ENCODE measurements at regions not wholly inside any gene's neighbourhood (a gene's known extent, or its start where the extent isn't known, plus 50 kb on each side); places are given as distances from the start of the nearest gene placed in this dataset.

DNA sequence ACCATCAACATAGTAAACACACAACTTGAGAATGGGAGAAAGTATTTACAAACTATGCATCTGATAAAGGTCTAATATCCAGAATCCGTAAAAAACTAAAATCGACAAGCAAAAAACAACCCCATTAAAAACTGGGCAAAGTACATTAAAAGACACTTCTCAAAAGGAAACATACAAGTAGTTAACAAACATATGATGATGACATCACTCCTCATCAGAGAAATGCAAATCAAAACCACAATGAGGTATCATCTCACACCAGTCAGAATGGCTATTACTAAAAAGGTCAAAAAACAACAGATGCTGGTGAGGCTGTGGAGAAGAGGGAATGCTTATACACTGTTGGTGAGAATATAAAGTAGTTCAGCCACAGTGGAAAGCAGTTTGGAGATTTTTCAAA, 125.1 kb downstream of the TFPI2 start:
- Histone ChIP-seq H3K4me3 (ENCODE audit: low read depth in 2 of 2, low read length in 2 of 2) (no peak overlapping the region), H3K9me3 (ENCODE audit: control insufficient read depth, insufficient read depth, low read depth, low read length) (no peaks in the 10 kb centered on the region), H3K27ac (ENCODE audit: low read length) (no peak overlapping the region), H3K4me1 (ENCODE audit: control insufficient read depth, insufficient read depth, low read length) (no peaks in the 10 kb centered on the region), H3K27me3 (ENCODE audit: control insufficient read depth, insufficient read depth, low read length) (no peaks in the 10 kb centered on the region), H3K36me3 (ENCODE audit: control insufficient read depth, insufficient read depth, low read length) (no peaks in the 10 kb centered on the region)
- BruUV-seq (replicated peaks): no TSS peak
- POLR2A ChIA-PET: no interaction called here
- ATAC-seq (no peak), DNase-seq (ENCODE audit: low read depth, low spot score) (no peak)
- TF ChIP-seq SIN3A (IDR thresholded peaks at IDR 0.05; ENCODE audit: borderline replicate concordance, insufficient read depth, low read depth, low read length) (no peak), TCF7L2 (IDR thresholded peaks at IDR 0.05; ENCODE audit: low read depth, low read length) (no peak), CTCF (IDR thresholded peaks at IDR 0.05) (no peak), REST (IDR thresholded peaks at IDR 0.05; ENCODE audit: insufficient read depth in 1 of 2, low read depth in 2 of 2, low read length in 1 of 2) (no peak)
- CTCF ChIA-PET: no interaction called here
- in situ Hi-C loops (cut with HindIII; ENCODE audit: low pct_unique_long_range_greater_than_20kb, low sequenced_read_pairs) (no loop called here), intact Hi-C loops (cut with micrococcal nuclease; ENCODE audit: unreplicated experiment) (no loop called here)

DNA sequence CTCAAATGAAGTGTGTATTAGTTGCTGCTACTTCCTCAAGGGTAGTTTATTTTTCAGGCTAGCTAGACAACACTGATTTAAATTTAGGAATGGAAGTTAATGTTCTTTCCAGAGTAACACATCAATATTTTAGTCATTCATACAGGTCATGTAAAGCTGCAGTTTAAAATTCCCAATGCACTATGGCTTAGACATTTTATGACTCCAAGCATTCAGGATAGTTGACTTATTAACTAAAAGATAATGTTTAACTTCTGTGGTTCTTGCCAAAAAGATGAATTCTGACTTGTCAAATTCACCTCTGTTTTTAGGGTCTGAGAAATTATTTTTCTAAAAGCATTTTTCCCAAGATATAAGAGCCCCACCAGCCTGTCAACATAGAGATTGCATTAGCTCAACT, 131.9 kb downstream of the TFPI2 start:
- intact Hi-C loops (cut with micrococcal nuclease; ENCODE audit: unreplicated experiment): no loop called here
- TF ChIP-seq TCF7L2 (IDR thresholded peaks at IDR 0.05; ENCODE audit: low read depth, low read length) (no peak), POLR2AphosphoS5 (IDR thresholded peaks at IDR 0.05; ENCODE audit: low read depth, low read length) (no peak), REST (IDR thresholded peaks at IDR 0.05; ENCODE audit: insufficient read depth in 1 of 2, low read depth in 2 of 2, low read length in 1 of 2) (no peak), SIN3A (IDR thresholded peaks at IDR 0.05; ENCODE audit: borderline replicate concordance, insufficient read depth, low read depth, low read length) (no peak)
- BruUV-seq (replicated peaks): no TSS peak
- no peaks in the 10 kb centered on the region for H3K4me1 ChIP-seq (ENCODE audit: control insufficient read depth, insufficient read depth, low read length)
- DNase-seq (ENCODE audit: low read depth, low spot score) (no peak), ATAC-seq (no peak)
- in situ Hi-C loops (cut with HindIII; ENCODE audit: low pct_unique_long_range_greater_than_20kb, low sequenced_read_pairs): no loop called here
- no peaks in the 10 kb centered on the region for H3K27me3 ChIP-seq (ENCODE audit: control insufficient read depth, insufficient read depth, low read length)
- no peaks in the 10 kb centered on the region for H3K9me3 ChIP-seq (ENCODE audit: control insufficient read depth, insufficient read depth, low read depth, low read length)
- ChIA-PET CTCF (no interaction called here), POLR2A (no interaction called here)
- H3K4me3 ChIP-seq (ENCODE audit: low read depth in 2 of 2, low read length in 2 of 2): no peak overlapping the region
- H3K36me3 ChIP-seq (ENCODE audit: control insufficient read depth, insufficient read depth, low read length): no peaks in the 10 kb centered on the region
- H3K27ac ChIP-seq (ENCODE audit: low read length): no peak overlapping the region
